GM12872 (cell line): ENCODE measurements at regions not wholly inside any gene's neighbourhood (a gene's known extent, or its start where the extent isn't known, plus 50 kb on each side); places are given as distances from the start of the nearest gene placed in this dataset.

Experiments used
- CTCF ChIP-seq: IDR thresholded peaks from 3 replicates; pipeline ENCODE4 v1.5.1; 2011; ENCODE audit warnings: low read depth, mild to moderate bottlenecking, low read length, moderate library complexity; ENCODE audit not compliant: insufficient read depth

- no peak for TF ChIP-seq CTCF
Observed at GRCh38 chrX:131595120-131595519, 51.2 kb downstream of the OR13H1 start.

GRCh38 chrX:131607792-131608369, 64.0 kb downstream of the OR13H1 start:
- TF ChIP-seq CTCF = no peak

GRCh38 chrX:131609480-131609879, 65.6 kb downstream of the OR13H1 start:
- no peak for TF ChIP-seq CTCF

GRCh38 chrX:131613260-131613659, 69.4 kb downstream of the OR13H1 start:
- TF ChIP-seq CTCF = no peak

- no peak for TF ChIP-seq CTCF
Observed at GRCh38 chrX:131614241-131614640, 70.4 kb downstream of the OR13H1 start.

- no peak for TF ChIP-seq CTCF
Observed at GRCh38 chrX:131617182-131617581, 73.3 kb downstream of the OR13H1 start.

- no peak for TF ChIP-seq CTCF
Observed at GRCh38 chrX:131621650-131622049, 77.8 kb downstream of the OR13H1 start.

- TF ChIP-seq CTCF = no peak
Observed at GRCh38 chrX:131626681-131627296, 82.9 kb downstream of the OR13H1 start.
